CD1c-positive myeloid dendritic cell (primary cell): ENCODE measurements at regions not wholly inside any gene's neighbourhood (a gene's known extent, or its start where the extent isn't known, plus 50 kb on each side); places are given as distances from the start of the nearest gene placed in this dataset.

Source experiments
- DNase-seq: peaks from one replicate; pipeline ENCODE4 v3.0.0-alpha.2; 2016; ENCODE audit errors: extremely low spot score

DNA sequence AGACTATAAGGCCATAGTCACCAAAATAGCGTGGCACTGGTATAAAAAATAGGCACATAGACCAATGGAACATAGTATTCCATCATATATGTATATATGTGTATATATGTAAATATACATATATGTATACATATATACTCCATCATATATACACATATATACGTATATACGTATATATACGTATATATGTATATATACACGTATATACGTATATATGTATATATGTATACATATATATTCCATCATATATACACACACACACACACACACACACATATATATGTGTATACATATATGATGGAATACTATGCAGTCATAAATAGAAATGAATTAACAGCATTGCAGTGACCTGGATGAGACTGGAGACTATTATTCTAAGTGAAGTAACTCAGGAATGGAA is 204.6 kb downstream of the LTN1 start:
- DNase-seq, result no peak

- DNase-seq, result no peak
These were observed 209.0 kb downstream of the LTN1 start for GRCh38 chr21:28783641-28784185.

- peak; percentile 1 for DNase-seq
These were observed 210.9 kb downstream of the LTN1 start for GRCh38 chr21:28781602-28782276.

DNA sequence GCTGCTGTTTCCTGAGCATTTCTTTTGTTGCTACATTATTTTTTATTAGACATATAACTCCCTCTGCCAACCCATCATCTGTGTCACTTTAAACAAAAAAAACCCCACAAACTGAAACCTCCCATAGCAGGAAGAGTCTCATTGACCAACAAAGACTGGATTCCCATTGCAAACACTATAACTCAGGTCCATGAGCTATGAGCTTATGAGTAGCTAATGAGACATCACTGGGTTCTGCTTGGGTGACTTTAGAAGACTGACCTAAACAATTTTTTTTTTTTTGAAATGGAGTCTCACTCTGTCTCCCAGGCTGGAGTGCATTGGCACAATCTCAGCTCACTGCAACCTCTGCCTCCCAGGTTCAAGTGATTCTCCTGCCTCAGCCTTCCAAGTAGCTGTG is 212.8 kb downstream of the LTN1 start:
- DNase-seq, result no peak

DNA sequence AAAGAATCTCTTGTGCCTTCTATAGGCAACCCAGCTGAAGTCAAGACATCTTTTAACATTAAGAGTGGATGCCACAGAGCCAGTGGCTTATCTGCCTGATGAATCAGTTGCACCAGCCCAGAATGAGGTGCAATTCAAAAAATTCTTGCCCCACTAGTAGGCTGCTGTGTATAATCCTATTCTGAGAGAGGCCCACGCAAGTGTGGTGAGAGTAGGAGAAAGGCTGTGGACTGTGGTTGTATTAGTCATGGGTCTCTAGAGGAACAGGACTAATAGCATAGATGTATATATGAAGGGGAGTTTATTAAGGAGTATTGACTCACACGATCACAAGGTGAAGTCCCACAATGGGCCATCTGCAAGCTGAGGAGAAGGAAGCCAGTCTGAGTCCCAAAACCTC is 216.4 kb downstream of the LTN1 start:
- DNase-seq, result no peak

- DNase-seq, result no peak
These were observed 217.6 kb downstream of the LTN1 start for GRCh38 chr21:28775071-28775470.

DNA sequence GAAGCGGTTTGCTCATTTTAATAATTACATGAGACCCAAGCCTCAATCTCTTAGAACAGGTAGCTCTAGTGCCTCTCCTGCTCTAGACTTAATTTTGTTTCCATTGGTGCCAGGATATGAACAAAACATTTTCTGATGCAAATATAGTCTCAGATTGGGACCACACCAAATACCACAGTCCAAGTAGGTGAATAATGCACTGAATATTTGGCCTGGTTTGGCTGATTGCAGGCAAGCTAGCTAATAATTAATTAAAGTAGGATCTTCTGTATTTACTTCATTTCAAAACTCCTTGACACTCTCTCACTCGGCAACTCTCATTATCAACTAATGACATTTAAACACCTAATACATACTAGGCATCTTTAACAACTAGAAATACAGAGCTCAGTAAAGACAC is 219.6 kb downstream of the LTN1 start:
- DNase-seq, result no peak

DNA sequence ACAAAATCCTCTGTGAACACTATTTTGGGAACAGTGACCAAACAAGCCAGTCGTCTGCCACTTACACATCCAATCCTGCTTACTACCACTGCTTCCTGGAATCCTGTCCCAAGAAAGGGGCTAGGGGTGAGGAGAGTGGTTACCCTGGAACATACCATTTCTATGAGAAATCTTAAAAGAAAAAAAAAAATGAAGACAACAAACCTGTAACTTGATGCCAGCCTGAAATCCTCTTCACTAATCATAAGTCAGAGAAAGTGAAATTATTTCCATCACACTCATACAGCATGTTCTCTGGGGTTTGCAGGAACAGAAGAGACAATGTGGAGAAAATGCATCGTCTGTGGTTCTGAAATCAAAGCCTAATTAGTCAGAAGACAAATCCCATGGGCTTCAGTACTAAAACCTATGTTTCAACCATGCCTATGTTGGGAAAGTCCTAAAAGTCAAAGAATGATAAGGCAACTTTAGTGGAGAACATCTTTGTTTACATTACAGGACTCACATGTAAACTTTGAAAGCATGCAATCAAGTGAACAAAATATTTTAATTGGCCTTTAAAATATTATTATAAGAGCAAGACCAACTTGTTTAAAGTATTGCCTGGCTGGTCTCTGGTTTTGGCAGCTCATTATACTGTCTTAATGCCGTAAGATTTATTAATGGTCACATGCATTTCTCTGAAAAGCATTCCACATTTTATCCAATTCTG is 220.7 kb downstream of the LTN1 start:
- DNase-seq, result no peak

GRCh38 chr21:28770867-28771661 is 221.6 kb downstream of the LTN1 start:
- no peak for DNase-seq

GRCh38 chr21:28769683-28770082 is 223.0 kb downstream of the LTN1 start:
- DNase-seq, result no peak

GRCh38 chr21:28768753-28769152 is 223.9 kb downstream of the LTN1 start:
- DNase-seq, result no peak

DNA sequence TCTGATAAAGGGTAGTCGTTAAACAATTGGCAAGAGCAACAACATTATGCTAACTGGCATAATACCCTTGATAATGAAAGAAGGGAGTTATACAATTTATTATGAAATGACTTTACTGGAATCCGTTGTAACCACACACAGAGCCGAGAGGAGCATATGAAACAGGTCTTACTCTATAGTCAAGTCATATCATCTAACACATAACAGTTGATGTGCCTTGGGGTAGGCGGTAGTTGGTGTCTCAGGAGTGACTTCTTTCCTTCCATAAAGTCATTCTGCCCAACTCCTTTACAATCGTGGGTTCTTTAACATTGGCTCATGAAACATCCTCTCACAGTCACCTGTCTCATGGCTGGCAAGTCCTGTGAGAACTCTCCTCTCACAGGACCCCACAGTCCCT is 225.2 kb downstream of the LTN1 start:
- DNase-seq, result no peak

DNA sequence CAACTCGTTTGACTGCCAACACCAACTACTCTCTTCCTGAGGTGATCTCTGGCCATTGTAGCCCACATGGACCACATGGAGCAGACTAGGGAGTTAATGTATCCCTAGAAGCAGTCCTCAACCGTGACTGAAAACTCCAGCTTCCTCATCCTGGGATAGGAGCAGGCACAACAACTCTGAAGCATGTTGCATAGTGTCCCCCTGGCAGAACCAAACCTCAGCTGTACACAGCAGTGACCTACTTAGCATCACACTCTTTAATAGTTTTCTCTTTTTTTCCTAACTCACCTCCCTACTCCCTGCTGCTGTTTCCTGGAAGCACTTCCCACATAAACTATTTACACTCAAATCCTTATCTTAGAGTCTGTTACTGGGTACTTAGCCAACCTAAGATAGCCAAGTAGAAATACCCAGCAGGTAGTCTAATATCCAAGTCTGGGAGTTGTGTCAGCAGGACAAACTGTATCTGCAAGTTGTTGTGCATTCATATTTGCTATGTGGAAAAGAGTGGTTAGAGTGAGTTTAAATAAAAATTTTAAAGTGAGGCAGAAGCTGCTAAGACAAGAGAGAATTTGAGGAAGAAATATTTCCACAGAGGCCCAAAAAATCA is 228.8 kb downstream of the LTN1 start:
- no peak for DNase-seq

- DNase-seq, result no peak
These were observed 230.3 kb downstream of the LTN1 start for GRCh38 chr21:28762357-28762735.

DNA sequence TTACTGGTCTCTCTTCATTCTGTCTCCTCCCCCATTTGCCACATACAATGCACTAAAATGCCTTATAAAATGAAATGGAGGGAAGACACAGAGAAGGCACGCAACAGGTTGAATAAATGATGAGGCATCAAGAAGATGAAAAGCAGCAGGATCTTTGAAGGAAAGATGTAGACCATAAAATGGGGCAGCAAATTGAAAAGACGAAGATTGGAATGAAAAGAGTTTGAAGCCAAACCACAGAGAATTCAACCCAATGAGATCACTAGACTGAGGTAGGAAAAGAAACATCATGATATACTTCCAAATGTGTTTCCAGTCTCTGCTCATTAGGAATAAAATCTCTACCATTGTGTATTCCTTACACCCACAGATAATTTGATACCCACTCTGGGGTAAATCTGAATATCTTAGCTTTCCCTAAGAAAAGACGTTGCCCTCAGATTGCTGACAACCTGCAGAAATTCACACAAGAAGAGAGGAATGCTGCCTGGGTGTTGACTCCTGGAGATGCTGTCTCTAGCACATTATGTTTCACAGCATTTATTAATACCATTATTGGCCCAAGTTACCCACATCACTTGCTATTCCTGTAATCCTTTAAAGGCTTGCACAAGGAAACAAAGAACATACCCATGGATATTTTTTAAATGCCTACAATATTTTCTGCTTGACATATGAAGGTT is 230.9 kb downstream of the LTN1 start:
- DNase-seq, result no peak

DNA sequence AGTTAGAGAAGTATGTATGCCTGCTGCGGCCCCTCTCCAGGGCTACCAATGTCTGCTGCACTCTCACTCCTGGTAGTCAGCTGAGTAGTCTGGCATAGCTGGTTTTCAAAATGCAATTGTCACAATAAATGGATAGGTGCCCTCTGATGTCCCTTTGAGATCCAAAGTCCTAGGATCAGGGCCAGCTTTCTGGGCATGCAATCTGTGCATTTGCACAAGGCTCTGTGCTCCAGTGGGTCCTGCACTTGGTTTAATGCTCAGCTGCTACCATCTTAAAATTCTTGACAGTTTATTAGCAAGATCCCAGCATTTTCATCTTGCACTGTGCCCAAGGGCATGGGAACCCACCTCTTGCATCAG is 233.8 kb downstream of the LTN1 start:
- DNase-seq, result no peak

GRCh38 chr21:28758042-28758882 is 234.4 kb downstream of the LTN1 start:
- DNase-seq, result no peak

DNA sequence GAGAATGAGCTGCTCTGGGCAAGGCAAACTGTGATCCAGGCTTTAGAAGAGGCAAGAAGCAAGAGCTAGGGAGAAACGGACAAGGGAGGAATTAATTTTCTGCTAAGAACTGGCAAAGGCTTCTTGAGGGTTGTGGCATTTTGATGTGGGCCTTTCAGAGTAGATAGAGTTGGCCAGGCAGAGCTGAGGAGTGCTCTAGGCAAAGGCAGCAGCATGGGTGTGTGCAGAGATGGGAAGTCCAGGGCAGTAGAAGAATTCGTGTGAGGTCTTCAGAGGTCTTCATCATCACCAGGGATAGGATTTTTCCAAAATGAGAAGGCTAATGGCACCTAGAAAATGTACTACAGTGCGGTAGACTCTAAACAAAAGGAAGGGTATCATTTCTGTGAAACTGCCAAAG is 237.8 kb downstream of the LTN1 start:
- DNase-seq, result no peak

DNA sequence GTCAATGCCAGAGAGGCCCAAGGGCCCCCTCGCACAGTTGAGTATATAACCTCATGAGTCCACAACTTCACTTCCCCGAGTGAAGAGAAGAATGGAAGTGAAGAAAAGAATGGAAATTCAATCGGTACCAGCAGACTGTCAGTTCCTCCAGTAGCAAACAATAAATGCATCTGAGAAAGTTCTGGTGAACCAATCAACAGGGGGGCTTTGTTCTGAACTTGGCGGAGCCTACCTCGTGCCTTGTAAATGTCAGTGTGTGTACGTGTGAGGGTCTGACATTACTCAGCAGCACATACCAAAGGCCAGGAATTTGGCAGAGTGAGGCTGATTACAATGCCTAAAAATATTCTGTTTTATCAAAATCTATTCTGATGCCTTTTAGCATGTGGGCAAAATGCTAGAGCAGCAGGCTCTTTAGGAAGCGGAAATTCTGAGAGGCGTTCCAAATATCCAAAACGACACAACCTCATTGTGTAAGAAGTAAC is 238.5 kb downstream of the LTN1 start:
- no peak for DNase-seq

DNA sequence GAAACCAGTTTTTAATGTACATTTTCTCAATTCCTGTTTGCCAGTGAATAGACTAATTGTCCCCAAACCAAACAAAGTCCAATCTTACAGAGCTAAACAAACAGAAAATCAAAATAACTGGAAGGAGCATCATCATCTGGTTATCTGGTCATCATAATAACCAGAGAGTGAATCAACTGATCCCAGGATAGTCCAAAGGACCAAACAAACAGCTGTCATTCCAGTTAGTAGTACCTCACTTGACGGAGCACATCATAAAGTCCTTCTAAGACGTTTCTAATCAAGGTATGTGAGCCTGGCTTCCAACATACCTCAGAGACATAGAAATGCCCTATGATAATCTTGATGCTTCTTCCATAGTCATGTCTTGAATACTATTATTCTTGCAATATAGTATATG is 240.5 kb downstream of the LTN1 start:
- no peak for DNase-seq

DNA sequence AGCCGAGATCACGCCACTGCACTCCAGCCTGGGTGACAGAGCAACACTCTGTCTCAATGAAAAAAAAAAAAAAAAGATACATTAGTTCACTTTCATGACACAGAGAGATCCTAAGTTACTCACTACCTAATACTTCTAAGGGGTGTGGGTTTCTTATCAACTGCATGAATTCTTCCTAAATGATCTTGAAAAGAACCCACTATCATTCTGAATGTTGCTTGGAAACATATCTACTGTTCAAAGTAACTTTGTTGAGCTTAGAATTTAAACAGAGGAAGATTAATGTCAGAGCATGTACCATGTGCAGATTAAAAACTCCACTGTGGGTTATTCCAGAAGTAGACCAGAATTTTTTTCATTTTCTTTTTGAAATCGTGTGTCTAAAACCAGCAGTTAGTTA is 241.5 kb downstream of the LTN1 start:
- DNase-seq, result no peak
